PC-3 (cell line): ENCODE measurements at regions not wholly inside any gene's neighbourhood (a gene's known extent, or its start where the extent isn't known, plus 50 kb on each side); places are given as distances from the start of the nearest gene placed in this dataset.

ENCODE experiments used
- CTCF ChIP-seq: fragments of 300-600 bp; sonication (generic); conservative IDR thresholded peaks from 2 replicates; pipeline ENCODE4 v1.5.1; 2017; ENCODE audit warnings: antibody characterized with exemption, low read depth, mild to moderate bottlenecking, low read length
- EZH2 ChIP-seq: fragments of 300-600 bp; sonication (generic); IDR thresholded peaks from one replicate; pipeline ENCODE4 v1.6.1; 2017; ENCODE audit warnings: antibody characterized with exemption, mild to moderate bottlenecking, low read length; ENCODE audit not compliant: unreplicated experiment

- TF ChIP-seq CTCF (no peak), EZH2 (no peak)
Measured at GRCh38 chr11:42058794-42059193, 599.3 kb upstream of the LRRC4C start.
